Thyroid gland (tissue), 4 donors: ENCODE measurements at regions not wholly inside any gene's neighbourhood (a gene's known extent, or its start where the extent isn't known, plus 50 kb on each side); places are given as distances from the start of the nearest gene placed in this dataset.

ENCODE experiments used
- POLR2A ChIP-seq, 2 donors: fragments of 450-650 bp; IDR thresholded peaks; one replicate each; pipeline ENCODE4 v1.6.1; 2017; ENCODE audit warnings: antibody characterized with exemption in 2 of 2, mild to moderate bottlenecking in 2 of 2, moderate library complexity in 1 of 2
- TF ChIP-seq, protein P1 (sequence below), 6 experiments: fragments of 200-600 bp in 3 of 6; fragments of 450-650 bp in 3 of 6; sonication (generic) in 3 of 6; IDR thresholded peaks; one replicate each; pipeline ENCODE4 v1.5.1; 2016 to 2019; ENCODE audit warnings: antibody characterized with exemption in 6 of 6, mild to moderate bottlenecking in 2 of 6, inconsistent platforms in 1 of 6, moderate library complexity in 1 of 6

DNA sequence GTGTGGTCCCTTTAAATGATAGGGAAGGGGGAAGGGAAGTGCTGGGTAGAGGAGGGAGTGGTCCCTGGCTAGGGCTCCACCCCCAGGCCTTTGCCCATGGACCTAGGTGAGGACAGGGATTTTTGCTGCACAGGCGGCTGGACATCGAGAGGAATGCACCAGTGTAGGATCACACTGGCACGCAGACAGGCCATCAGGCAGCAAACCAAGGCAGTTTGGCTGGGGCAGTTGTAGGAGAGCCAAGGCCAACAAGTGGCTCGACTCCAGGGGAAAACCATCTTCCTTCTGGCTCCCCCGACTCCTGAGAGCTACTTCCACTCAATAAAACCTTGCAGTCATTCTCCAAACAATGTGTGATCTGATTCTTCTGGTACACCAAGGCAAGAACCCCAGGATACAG lies 402.0 kb upstream of the LRRTM1 start:
- TF ChIP-seq POLR2A (IDR thresholded peaks at IDR 0.05): no peak
- TF ChIP-seq, protein P1, sequence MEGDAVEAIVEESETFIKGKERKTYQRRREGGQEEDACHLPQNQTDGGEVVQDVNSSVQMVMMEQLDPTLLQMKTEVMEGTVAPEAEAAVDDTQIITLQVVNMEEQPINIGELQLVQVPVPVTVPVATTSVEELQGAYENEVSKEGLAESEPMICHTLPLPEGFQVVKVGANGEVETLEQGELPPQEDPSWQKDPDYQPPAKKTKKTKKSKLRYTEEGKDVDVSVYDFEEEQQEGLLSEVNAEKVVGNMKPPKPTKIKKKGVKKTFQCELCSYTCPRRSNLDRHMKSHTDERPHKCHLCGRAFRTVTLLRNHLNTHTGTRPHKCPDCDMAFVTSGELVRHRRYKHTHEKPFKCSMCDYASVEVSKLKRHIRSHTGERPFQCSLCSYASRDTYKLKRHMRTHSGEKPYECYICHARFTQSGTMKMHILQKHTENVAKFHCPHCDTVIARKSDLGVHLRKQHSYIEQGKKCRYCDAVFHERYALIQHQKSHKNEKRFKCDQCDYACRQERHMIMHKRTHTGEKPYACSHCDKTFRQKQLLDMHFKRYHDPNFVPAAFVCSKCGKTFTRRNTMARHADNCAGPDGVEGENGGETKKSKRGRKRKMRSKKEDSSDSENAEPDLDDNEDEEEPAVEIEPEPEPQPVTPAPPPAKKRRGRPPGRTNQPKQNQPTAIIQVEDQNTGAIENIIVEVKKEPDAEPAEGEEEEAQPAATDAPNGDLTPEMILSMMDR (IDR thresholded peaks at IDR 0.05): no peak
